Keratinocyte (primary cell): ENCODE measurements at regions not wholly inside any gene's neighbourhood (a gene's known extent, or its start where the extent isn't known, plus 50 kb on each side); places are given as distances from the start of the nearest gene placed in this dataset.

Source experiments
- EZH2 ChIP-seq: IDR thresholded peaks from one replicate; pipeline ENCODE4 v1.6.1; 2012; ENCODE audit warnings: inconsistent platforms, mild to moderate bottlenecking, low read length, moderate library complexity
- TF ChIP-seq, protein P1 (sequence below), 3 experiments: IDR thresholded peaks in 1 of 3; conservative IDR thresholded peaks in 1 of 3; optimal IDR thresholded peaks in 1 of 3; 2 replicates in 2 of 3; 3 replicates in 1 of 3; pipeline versions ENCODE3 to v1.5.1; 2011; ENCODE audit warnings: low read length in 3 of 3, mild to moderate bottlenecking in 3 of 3, moderate library complexity in 2 of 3, control low read depth in 1 of 3, inconsistent platforms in 1 of 3; ENCODE audit not compliant: insufficient read depth in 2 of 3; ENCODE audit errors: extremely low read depth in 1 of 3

DNA sequence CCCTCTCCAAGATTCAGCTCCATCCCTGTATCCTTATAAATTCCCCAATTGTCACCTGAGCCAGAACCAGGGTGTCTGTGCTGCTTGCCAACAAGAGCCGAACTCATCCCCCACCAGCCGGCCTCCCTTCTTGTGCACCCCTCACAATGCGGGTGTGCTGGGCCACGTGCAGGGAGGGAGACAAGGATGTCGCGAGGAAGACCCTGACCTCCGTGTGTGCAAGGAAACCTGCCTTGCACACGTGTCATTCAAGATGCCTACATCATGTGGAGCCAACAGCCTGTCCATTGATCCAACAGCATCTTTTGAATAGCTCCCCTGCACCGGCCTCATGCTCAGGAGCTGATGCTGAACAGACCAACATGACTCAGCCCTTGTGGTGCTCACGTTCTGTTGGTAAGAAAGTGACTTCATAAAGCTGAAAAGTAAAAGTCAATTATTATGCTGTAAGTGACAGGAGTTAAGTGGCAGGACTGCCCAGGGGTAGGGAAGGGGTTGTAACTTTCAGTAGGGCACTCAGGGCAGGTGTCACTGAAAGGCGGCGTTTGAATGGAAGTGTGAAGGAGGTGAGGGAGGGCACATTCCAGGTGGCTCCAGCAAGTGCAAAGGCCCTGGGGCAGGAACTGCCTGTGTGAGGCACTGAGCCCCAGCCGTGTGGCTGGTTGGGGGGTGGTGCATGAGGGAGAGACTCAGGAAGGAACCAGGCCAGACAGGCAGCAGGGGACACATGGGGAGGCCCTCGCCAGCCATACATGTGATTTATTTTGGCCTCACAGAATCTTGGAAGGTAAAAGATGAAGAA, 302.2 kb downstream of the FOXL1 start:
- TF ChIP-seq, protein P1, sequence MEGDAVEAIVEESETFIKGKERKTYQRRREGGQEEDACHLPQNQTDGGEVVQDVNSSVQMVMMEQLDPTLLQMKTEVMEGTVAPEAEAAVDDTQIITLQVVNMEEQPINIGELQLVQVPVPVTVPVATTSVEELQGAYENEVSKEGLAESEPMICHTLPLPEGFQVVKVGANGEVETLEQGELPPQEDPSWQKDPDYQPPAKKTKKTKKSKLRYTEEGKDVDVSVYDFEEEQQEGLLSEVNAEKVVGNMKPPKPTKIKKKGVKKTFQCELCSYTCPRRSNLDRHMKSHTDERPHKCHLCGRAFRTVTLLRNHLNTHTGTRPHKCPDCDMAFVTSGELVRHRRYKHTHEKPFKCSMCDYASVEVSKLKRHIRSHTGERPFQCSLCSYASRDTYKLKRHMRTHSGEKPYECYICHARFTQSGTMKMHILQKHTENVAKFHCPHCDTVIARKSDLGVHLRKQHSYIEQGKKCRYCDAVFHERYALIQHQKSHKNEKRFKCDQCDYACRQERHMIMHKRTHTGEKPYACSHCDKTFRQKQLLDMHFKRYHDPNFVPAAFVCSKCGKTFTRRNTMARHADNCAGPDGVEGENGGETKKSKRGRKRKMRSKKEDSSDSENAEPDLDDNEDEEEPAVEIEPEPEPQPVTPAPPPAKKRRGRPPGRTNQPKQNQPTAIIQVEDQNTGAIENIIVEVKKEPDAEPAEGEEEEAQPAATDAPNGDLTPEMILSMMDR (optimal IDR thresholded peaks at IDR 0.05 in 1 of 3, IDR thresholded peaks at IDR 0.05 in 1 of 3, conservative IDR thresholded peaks at IDR 0.05 in 1 of 3; ENCODE audit: extremely low read depth in 1 of 3, insufficient read depth in 2 of 3, low read length in 3 of 3): no peak
- TF ChIP-seq EZH2: no peak
